ENCODE measurements at regions not wholly inside any gene's neighbourhood (a gene's known extent, or its start where the extent isn't known, plus 50 kb on each side); places are given as distances from the start of the nearest gene placed in this dataset.

- Histone ChIP-seq H3K9me2 (replicated peaks; ENCODE audit: low read length) (no peaks in the 10 kb centered on the region), H3K4me2 (ENCODE audit: low read length) (no peak overlapping the region), H3K4me3 (ENCODE audit: low read length) (no peak overlapping the region), H2AFZ (ENCODE audit: low read length) (no peak overlapping the region), H3K79me2 (ENCODE audit: low read length) (no peaks in the 10 kb centered on the region), H3K9ac (ENCODE audit: low read length) (no peak overlapping the region), H3K9me3 (ENCODE audit: low read length) (no peaks in the 10 kb centered on the region), H3K36me3 (ENCODE audit: low read depth, low read length) (no peaks in the 10 kb centered on the region), H3F3A (ENCODE audit: low read length, unreplicated experiment) (no peaks in the 10 kb centered on the region), H3K4me1 (ENCODE audit: insufficient read depth, low read length) (no peaks in the 10 kb centered on the region), H3K27me3 (ENCODE audit: low read length) (no peaks in the 10 kb centered on the region), H4K20me1 (ENCODE audit: low read length) (no peaks in the 10 kb centered on the region), H3K27ac (ENCODE audit: low read length) (no peak overlapping the region)
- ChIA-PET CTCF (no interaction called here), POLR2A (ENCODE audit: unreplicated experiment) (no interaction called here)
- intact Hi-C loops (cut with micrococcal nuclease) = no loop called here
- ATAC-seq (no peak), DNase-seq (no peak)
- TF ChIP-seq EZH2 (IDR thresholded peaks at IDR 0.05; ENCODE audit: low read length, unreplicated experiment) = no peak
- no peak for TF ChIP-seq CTCF (conservative IDR thresholded peaks at IDR 0.05; ENCODE audit: low read depth, low read length)
- no peak for TF ChIP-seq EZH2phosphoT487 (IDR thresholded peaks at IDR 0.05; ENCODE audit: borderline replicate concordance, low read length)
- BruUV-seq (replicated peaks) = no TSS peak
Observed at GRCh38 chr5:2403296-2403695, 348.2 kb downstream of the IRX2 start.

DNA sequence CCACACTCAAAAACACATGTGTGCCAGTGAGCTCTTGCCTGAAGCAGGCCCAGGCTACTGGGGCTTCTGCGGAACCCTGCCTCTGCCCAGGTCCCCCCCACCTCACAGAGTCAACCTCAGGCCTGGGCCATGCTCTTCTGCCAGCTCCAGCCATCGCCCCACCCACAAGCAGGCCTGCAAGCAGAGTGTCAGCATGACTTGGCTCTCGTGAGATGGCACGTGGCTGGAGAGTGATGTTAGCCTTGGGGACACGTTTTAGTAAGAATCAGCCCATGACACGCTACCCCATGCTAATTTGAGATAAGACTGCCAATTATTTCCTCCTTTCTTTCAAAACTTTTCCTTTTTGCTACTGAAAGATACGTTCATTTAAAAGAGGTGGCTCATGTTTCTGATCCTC, 351.7 kb downstream of the IRX2 start:
- H3K9ac ChIP-seq (ENCODE audit: low read length) = no peak overlapping the region

GRCh38 chr5:2399096-2399495, 352.4 kb downstream of the IRX2 start:
- H3F3A ChIP-seq (ENCODE audit: low read length, unreplicated experiment) = no peaks in the 10 kb centered on the region
- intact Hi-C loops (cut with micrococcal nuclease) = no loop called here
- no peaks in the 10 kb centered on the region; the same call in 1 of the 2 replicates for H3K27me3 ChIP-seq (ENCODE audit: low read length)
- ChIA-PET POLR2A (ENCODE audit: unreplicated experiment) (no interaction called here), CTCF (no interaction called here)
- no peaks in the 10 kb centered on the region for H3K4me1 ChIP-seq (ENCODE audit: insufficient read depth, low read length)
- no peak overlapping the region for H2AFZ ChIP-seq (ENCODE audit: low read length)
- H3K9me3 ChIP-seq (ENCODE audit: low read length) = no peaks in the 10 kb centered on the region
- H4K20me1 ChIP-seq (ENCODE audit: low read length) = no peaks in the 10 kb centered on the region
- H3K9me2 ChIP-seq (replicated peaks; ENCODE audit: low read length) = no peaks in the 10 kb centered on the region
- no peak overlapping the region for H3K27ac ChIP-seq (ENCODE audit: low read length)
- no peaks in the 10 kb centered on the region for H3K79me2 ChIP-seq (ENCODE audit: low read length)
- no peak overlapping the region for H3K9ac ChIP-seq (ENCODE audit: low read length)
- no peak overlapping the region for H3K4me3 ChIP-seq (ENCODE audit: low read length)
- no peak overlapping the region for H3K4me2 ChIP-seq (ENCODE audit: low read length)
- no peak for DNase-seq
- BruUV-seq (replicated peaks) = no TSS peak
- no peak for TF ChIP-seq EZH2 (IDR thresholded peaks at IDR 0.05; ENCODE audit: low read length, unreplicated experiment)
- no peak for TF ChIP-seq CTCF (conservative IDR thresholded peaks at IDR 0.05; ENCODE audit: low read depth, low read length)
- no peak for TF ChIP-seq EZH2phosphoT487 (IDR thresholded peaks at IDR 0.05; ENCODE audit: borderline replicate concordance, low read length)
- no peaks in the 10 kb centered on the region for H3K36me3 ChIP-seq (ENCODE audit: low read depth, low read length)
- no peak for ATAC-seq

More for the DNA sequence above, 351.7 kb downstream of the IRX2 start:
- Histone ChIP-seq H3K4me3 (ENCODE audit: low read length) (no peak overlapping the region), H3K79me2 (ENCODE audit: low read length) (no peaks in the 10 kb centered on the region), H3K4me1 (ENCODE audit: insufficient read depth, low read length) (no peaks in the 10 kb centered on the region), H3K9me2 (replicated peaks; ENCODE audit: low read length) (no peaks in the 10 kb centered on the region), H3K36me3 (ENCODE audit: low read depth, low read length) (no peaks in the 10 kb centered on the region), H3K9me3 (ENCODE audit: low read length) (no peaks in the 10 kb centered on the region), H4K20me1 (ENCODE audit: low read length) (no peaks in the 10 kb centered on the region), H3K27ac (ENCODE audit: low read length) (no peak overlapping the region), H3K4me2 (ENCODE audit: low read length) (no peak overlapping the region), H2AFZ (ENCODE audit: low read length) (no peak overlapping the region), H3K27me3 (ENCODE audit: low read length) (no peaks in the 10 kb centered on the region), H3F3A (ENCODE audit: low read length, unreplicated experiment) (no peaks in the 10 kb centered on the region)
- POLR2A ChIA-PET (ENCODE audit: unreplicated experiment) = no interaction called here
- intact Hi-C loops (cut with micrococcal nuclease) = no loop called here
- no TSS peak for BruUV-seq (replicated peaks)
- DNase-seq (no peak), ATAC-seq (no peak)
- CTCF ChIA-PET = no interaction called here
- TF ChIP-seq CTCF (conservative IDR thresholded peaks at IDR 0.05; ENCODE audit: low read depth, low read length) (no peak), EZH2 (IDR thresholded peaks at IDR 0.05; ENCODE audit: low read length, unreplicated experiment) (no peak), EZH2phosphoT487 (IDR thresholded peaks at IDR 0.05; ENCODE audit: borderline replicate concordance, low read length) (no peak)
